IMR-90 (cell line): ENCODE measurements at regions not wholly inside any gene's neighbourhood (a gene's known extent, or its start where the extent isn't known, plus 50 kb on each side); places are given as distances from the start of the nearest gene placed in this dataset.

ENCODE experiments used
- ATAC-seq: fragments of 200-7000 bp; cut with Tn5 transposase; 2 replicates; pipeline ENCODE4 v1.9.1; 2020; ENCODE audit warnings: low read depth, mild to moderate bottlenecking, moderate library complexity
- BruUV-seq: library from RNA; stranded (reverse); fragments of 400-500 nt; replicated peaks from 2 replicates; lab custom pipeline; 2021; lab: Mats Ljungman, UMichigan
- CTCF ChIA-PET: fragments of 300-600 bp; formaldehyde crosslinking; extraction: SDS; loops from one replicate; lab custom pipeline; 2021; ENCODE audit warnings: antibody characterized with exemption; lab: Yijun Ruan, JAX
- POLR2A ChIA-PET: fragments of 300-600 bp; sonication (Branson Sonifier 250); formaldehyde crosslinking; loops from one replicate; lab custom pipeline; 2022; ENCODE audit warnings: antibody characterized with exemption; ENCODE audit not compliant: unreplicated experiment; lab: Charles Lee
- DNase-seq: peaks from one replicate; pipeline ENCODE4 v3.0.0; 2013
- H2AFZ ChIP-seq: replicated peaks from 2 replicates; pipeline ENCODE3; 2013; ENCODE audit warnings: low read length, mild to moderate bottlenecking; ENCODE audit not compliant: poor library complexity
- H2AK5ac ChIP-seq: 2 replicates; pipeline ENCODE4 v1.6.1; 2013; ENCODE audit warnings: low read depth, low read length, inconsistent platforms
- H2AK9ac ChIP-seq: replicated peaks from 2 replicates; pipeline ENCODE3; 2013; ENCODE audit warnings: mild to moderate bottlenecking, low read depth, low read length, moderate library complexity; ENCODE audit not compliant: poor library complexity
- H2BK120ac ChIP-seq: 2 replicates; pipeline ENCODE4 v1.6.1; 2013; ENCODE audit warnings: low read depth, low read length, inconsistent platforms
- H2BK15ac ChIP-seq: 3 replicates; pipeline ENCODE4 v1.6.1; 2013; ENCODE audit warnings: low read depth, low read length, inconsistent platforms
- H2BK20ac ChIP-seq: 2 replicates; pipeline ENCODE4 v1.6.1; 2013; ENCODE audit warnings: low read depth, mild to moderate bottlenecking, inconsistent platforms, low read length, moderate library complexity
- H2BK5ac ChIP-seq: 2 replicates; pipeline ENCODE4 v1.6.1; 2013; ENCODE audit warnings: mild to moderate bottlenecking, low read depth, low read length, inconsistent platforms; ENCODE audit not compliant: poor library complexity, severe bottlenecking
- H3K14ac ChIP-seq: replicated peaks from 2 replicates; pipeline ENCODE4 v1.6.1; 2013; ENCODE audit warnings: low read depth, low read length, inconsistent platforms
- H3K18ac ChIP-seq: 2 replicates; pipeline ENCODE4 v1.6.1; 2013; ENCODE audit warnings: low read depth, low read length, control low read depth
- H3K23ac ChIP-seq: 2 replicates; pipeline ENCODE4 v1.6.1; 2013; ENCODE audit warnings: low read depth, low read length, inconsistent platforms
- H3K27ac ChIP-seq: 2 replicates; pipeline ENCODE4 v1.5.1; 2013; ENCODE audit warnings: mild to moderate bottlenecking, control low read depth, low read length; ENCODE audit not compliant: insufficient read depth
- H3K27me3 ChIP-seq: 2 replicates; pipeline ENCODE4 v1.6.1; 2013; ENCODE audit warnings: low read length; ENCODE audit not compliant: control insufficient read depth, insufficient read depth
- H3K36me3 ChIP-seq: 2 replicates; pipeline ENCODE4 v1.6.1; 2013; ENCODE audit warnings: low read length, mixed read lengths; ENCODE audit not compliant: control insufficient read depth, insufficient read depth
- H3K4ac ChIP-seq: 2 replicates; pipeline ENCODE4 v1.6.1; 2013; ENCODE audit warnings: low read depth, low read length, inconsistent platforms
- H3K4me1 ChIP-seq: 2 replicates; pipeline ENCODE4 v1.6.1; 2013; ENCODE audit warnings: low read length, mixed read lengths; ENCODE audit not compliant: control insufficient read depth, insufficient read depth
- H3K4me2 ChIP-seq: 2 replicates; pipeline ENCODE4 v1.6.1; 2013; ENCODE audit warnings: low read depth, mild to moderate bottlenecking, control low read depth, low read length, moderate library complexity
- H3K4me3 ChIP-seq: 2 replicates; pipeline ENCODE4 v1.5.1; 2013; ENCODE audit warnings: low read depth, mild to moderate bottlenecking, control low read depth, low read length, moderate library complexity; ENCODE audit not compliant: insufficient read depth
- H3K56ac ChIP-seq: 2 replicates; pipeline ENCODE4 v1.6.1; 2013; ENCODE audit warnings: low read length, inconsistent platforms; ENCODE audit not compliant: insufficient read depth; ENCODE audit errors: extremely low read depth
- H3K79me1 ChIP-seq, 2 experiments: 2 replicates each; pipeline ENCODE4 v1.6.1; 2013; ENCODE audit warnings: low read length in 2 of 2, inconsistent platforms in 1 of 2, low read depth in 1 of 2
- H3K9ac ChIP-seq: 2 replicates; pipeline ENCODE4 v1.6.1; 2013; ENCODE audit warnings: low read depth, low read length, control low read depth
- H3K9me1 ChIP-seq: 2 replicates; pipeline ENCODE4 v1.6.1; 2013; ENCODE audit warnings: low read length, inconsistent platforms; ENCODE audit not compliant: insufficient read depth
- H3K9me3 ChIP-seq: 2 replicates; pipeline ENCODE4 v1.6.1; 2013; ENCODE audit warnings: low read length; ENCODE audit not compliant: control insufficient read depth, insufficient read depth
- H4K20me1 ChIP-seq: 2 replicates; pipeline ENCODE4 v1.6.1; 2013; ENCODE audit warnings: low read length, inconsistent platforms; ENCODE audit not compliant: insufficient read depth
- H4K5ac ChIP-seq: 2 replicates; pipeline ENCODE4 v1.6.1; 2013; ENCODE audit warnings: mild to moderate bottlenecking, low read depth, low read length, control low read depth
- H4K8ac ChIP-seq, 2 experiments: 2 replicates each; pipeline ENCODE4 v1.6.1; 2013; ENCODE audit warnings: low read depth in 2 of 2, low read length in 2 of 2, control low read depth in 1 of 2, inconsistent platforms in 1 of 2
- H4K91ac ChIP-seq: 2 replicates; pipeline ENCODE4 v1.6.1; 2013; ENCODE audit warnings: low read depth, low read length, inconsistent platforms; ENCODE audit not compliant: insufficient read depth
- RCOR1 ChIP-seq: IDR thresholded peaks from 2 replicates; pipeline ENCODE4 v1.6.1; 2012; ENCODE audit warnings: mild to moderate bottlenecking, low read length, improper control_type of control experiment; ENCODE audit not compliant: insufficient replicate concordance
- WGBS, 2 experiments: methylation state at CpG; one replicate each; pipeline versions ENCODE4 v1.1.5 to v1.1.7; 2013; ENCODE audit warnings: missing lambda C conversion rate in 2 of 2; ENCODE audit not compliant: insufficient read length in 1 of 2; ENCODE audit errors: extremely low coverage in 2 of 2; 5-methylcytosine and 5-hydroxymethylcytosine counted together
- dilution Hi-C: fragments of 300-500 bp; cut with HindIII; formaldehyde crosslinking; loops from one replicate; pipeline ENCODE4 v1.14.3; 2018; ENCODE audit warnings: low sequenced_read_pairs; ENCODE audit not compliant: unreplicated experiment
- in situ Hi-C: fragments of 300-500 bp; cut with MboI; formaldehyde crosslinking; loops from 3 replicates; pipeline ENCODE4 v1.14.3; 2019; ENCODE audit warnings: low sequenced_read_pairs, inconsistent platforms, mixed read lengths
- intact Hi-C: fragments of 100-400 bp; cut with micrococcal nuclease; formaldehyde crosslinking; loops from 2 replicates; pipeline ENCODE4 v1.10.0; 2022
- TF ChIP-seq, protein P1 (sequence below): fragments of 150-350 bp; IDR thresholded peaks from 2 replicates; pipeline ENCODE4 v1.6.1; 2016; ENCODE audit warnings: low read depth, mild to moderate bottlenecking, low read length, moderate library complexity, borderline replicate concordance

DNA sequence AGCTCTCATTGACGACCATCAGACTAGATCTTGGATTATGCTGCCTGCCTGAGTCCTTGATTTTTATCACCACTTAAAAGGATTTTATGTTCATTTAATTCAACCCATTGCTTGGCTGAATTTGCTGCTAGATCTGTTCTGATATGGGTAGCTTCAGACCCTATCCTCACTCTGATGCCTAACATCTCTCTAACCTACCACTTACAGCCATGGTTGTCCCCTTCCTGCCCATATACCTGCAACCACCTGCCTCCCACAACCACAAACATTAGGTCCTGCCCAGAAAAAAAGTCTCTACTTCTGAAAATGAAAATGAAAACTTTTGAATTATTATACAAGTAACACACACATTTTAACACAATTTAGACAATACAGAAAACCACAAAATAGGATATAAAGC, 310.8 kb downstream of the HNRNPD start:
- CTCF ChIA-PET: no interaction called here
- WGBS, 2 experiments: no CpG with 5 or more reads among the region's 1 CpG
- no peaks in the 10 kb centered on the region for H4K20me1 ChIP-seq
- H3K9ac ChIP-seq: no peak overlapping the region
- no peaks in the 10 kb centered on the region for H3K9me1 ChIP-seq
- no peak overlapping the region for H4K8ac ChIP-seq
- no peak overlapping the region for H3K4ac ChIP-seq
- H2AK9ac ChIP-seq: no peak overlapping the region
- dilution Hi-C loops: no loop called here
- H3K14ac ChIP-seq: no peak overlapping the region
- in situ Hi-C loops: no loop called here
- DNase-seq (no peak), ATAC-seq (no peak)
- H4K5ac ChIP-seq: no peak overlapping the region
- no peak overlapping the region for H3K56ac ChIP-seq
- H2BK15ac ChIP-seq: no peak overlapping the region
- no peak overlapping the region for H2BK120ac ChIP-seq
- H3K9me3 ChIP-seq: no peaks in the 10 kb centered on the region
- no peaks in the 10 kb centered on the region for H3K4me1 ChIP-seq
- H2BK5ac ChIP-seq: no peak overlapping the region
- H3K27ac ChIP-seq: no peak overlapping the region
- no peaks in the 10 kb centered on the region for H3K79me1 ChIP-seq
- H3K27me3 ChIP-seq: no peaks in the 10 kb centered on the region
- no peak overlapping the region for H3K4me3 ChIP-seq
- H3K4me2 ChIP-seq: no peak overlapping the region
- no peak overlapping the region for H2BK20ac ChIP-seq
- H2AFZ ChIP-seq: no peak overlapping the region
- POLR2A ChIA-PET: no interaction called here
- BruUV-seq: no TSS peak
- no peak overlapping the region for H3K23ac ChIP-seq
- H2AK5ac ChIP-seq: no peak overlapping the region
- H4K91ac ChIP-seq: no peak overlapping the region
- H3K36me3 ChIP-seq: no peaks in the 10 kb centered on the region
- H3K18ac ChIP-seq: no peak overlapping the region
- TF ChIP-seq, protein P1, sequence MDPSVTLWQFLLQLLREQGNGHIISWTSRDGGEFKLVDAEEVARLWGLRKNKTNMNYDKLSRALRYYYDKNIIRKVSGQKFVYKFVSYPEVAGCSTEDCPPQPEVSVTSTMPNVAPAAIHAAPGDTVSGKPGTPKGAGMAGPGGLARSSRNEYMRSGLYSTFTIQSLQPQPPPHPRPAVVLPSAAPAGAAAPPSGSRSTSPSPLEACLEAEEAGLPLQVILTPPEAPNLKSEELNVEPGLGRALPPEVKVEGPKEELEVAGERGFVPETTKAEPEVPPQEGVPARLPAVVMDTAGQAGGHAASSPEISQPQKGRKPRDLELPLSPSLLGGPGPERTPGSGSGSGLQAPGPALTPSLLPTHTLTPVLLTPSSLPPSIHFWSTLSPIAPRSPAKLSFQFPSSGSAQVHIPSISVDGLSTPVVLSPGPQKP: no peak
- TF ChIP-seq RCOR1: no peak
- intact Hi-C loops: no loop called here
